ENCODE measurements at regions not wholly inside any gene's neighbourhood (a gene's known extent, or its start where the extent isn't known, plus 50 kb on each side); places are given as distances from the start of the nearest gene placed in this dataset.

- TF ChIP-seq CTCF (IDR thresholded peaks at IDR 0.05 in 2 of 3, conservative IDR thresholded peaks at IDR 0.05 in 1 of 3; ENCODE audit: insufficient read depth in 2 of 3, low read depth in 1 of 3, low read length in 3 of 3) (no peak), ZNF512 (tag; IDR thresholded peaks at IDR 0.05) (no peak), HNRNPUL1 (IDR thresholded peaks at IDR 0.05; ENCODE audit: low read length) (no peak), CHD1 (IDR thresholded peaks at IDR 0.05; ENCODE audit: low read length) (no peak), SIN3A (IDR thresholded peaks at IDR 0.05; ENCODE audit: borderline replicate concordance in 2 of 2, control insufficient read depth in 1 of 2, low read depth in 2 of 2, low read length in 2 of 2) (no peak), JUND (IDR thresholded peaks at IDR 0.05; ENCODE audit: borderline replicate concordance, low read depth, low read length) (no peak), JUND (tag; IDR thresholded peaks at IDR 0.05; ENCODE audit: borderline replicate concordance, low read depth, low read length) (no peak), ZBTB11 (CRISPR knock-in tag; IDR thresholded peaks at IDR 0.05) (no peak), RAD51 (IDR thresholded peaks at IDR 0.05; ENCODE audit: borderline replicate concordance, low read depth) (no peak), ZSCAN29 (IDR thresholded peaks at IDR 0.05) (no peak), MAX (CRISPR knock-in tag; IDR thresholded peaks at IDR 0.05) (no peak), NFE2 (IDR thresholded peaks at IDR 0.05; ENCODE audit: low read depth) (no peak), TGIF2 (CRISPR knock-in tag; IDR thresholded peaks at IDR 0.05) (no peak)
Observed at GRCh38 chr2:128513961-128514283, 195.3 kb upstream of the HS6ST1 start.
